Immature natural killer cell (primary cell): ENCODE measurements at regions not wholly inside any gene's neighbourhood (a gene's known extent, or its start where the extent isn't known, plus 50 kb on each side); places are given as distances from the start of the nearest gene placed in this dataset.
"Not testable (repeated sequence)": the region's sequence is repeated elsewhere in the genome, so short reads cannot be mapped to it uniquely, and the experiment has no call there.

Experiments used
- DNase-seq, 3 donors: peaks; one replicate each; pipeline ENCODE4 v3.0.0; 2022; ENCODE audit warnings: mixed read lengths in 1 of 3
- H3K27ac Mint-ChIP-seq, 6 donors: one replicate each; pipeline ENCODE4 v1.8.0; 2020; ENCODE audit warnings: mixed read lengths in 6 of 6, mild to moderate bottlenecking in 5 of 6, inconsistent platforms in 4 of 6, moderate library complexity in 3 of 6
- H3K27me3 Mint-ChIP-seq, 3 donors: one replicate each; pipeline ENCODE4 v1.8.0; 2020 to 2021; ENCODE audit warnings: low read depth in 3 of 3, mild to moderate bottlenecking in 3 of 3, mixed read lengths in 3 of 3, moderate library complexity in 3 of 3, inconsistent platforms in 1 of 3
- H3K36me3 Mint-ChIP-seq, 3 donors: one replicate each; pipeline ENCODE4 v1.8.0; 2020; ENCODE audit warnings: mixed read lengths in 3 of 3, inconsistent platforms in 2 of 3, mild to moderate bottlenecking in 2 of 3
- H3K4me1 Mint-ChIP-seq, 2 donors: one replicate each; pipeline ENCODE4 v1.8.0; 2020; ENCODE audit warnings: inconsistent platforms in 2 of 2, mild to moderate bottlenecking in 2 of 2, mixed read lengths in 2 of 2, moderate library complexity in 1 of 2
- H3K4me3 Mint-ChIP-seq, 5 donors: one replicate each; pipeline ENCODE4 v1.8.0; 2020; ENCODE audit warnings: mild to moderate bottlenecking in 5 of 5, mixed read lengths in 5 of 5, inconsistent platforms in 3 of 5, moderate library complexity in 3 of 5
- H3K9me3 Mint-ChIP-seq, 6 donors: one replicate each; pipeline ENCODE4 v1.8.0; 2020; ENCODE audit warnings: mild to moderate bottlenecking in 6 of 6, mixed read lengths in 6 of 6, inconsistent platforms in 4 of 6, moderate library complexity in 3 of 6

- DNase-seq, result no peak
- no peaks in the 10 kb centered on the region for H3K4me1 Mint-ChIP-seq
- H3K27me3 Mint-ChIP-seq, result peaks cover 0 to 2% (median 0%) of the 10 kb centered on the region in 3 donors
- no peak overlapping the region for H3K4me3 Mint-ChIP-seq
- H3K9me3 Mint-ChIP-seq, result peaks cover 7 to 43% (median 34%) of the 10 kb centered on the region in 6 donors
- H3K36me3 Mint-ChIP-seq, result no peaks in the 10 kb centered on the region
- no peak overlapping the region for H3K27ac Mint-ChIP-seq
These were observed 774.4 kb upstream of the CHORDC1 start for GRCh38 chr11:90997241-90997640.

GRCh38 chr11:90972159-90972558 is 749.3 kb upstream of the CHORDC1 start:
- not testable (repeated sequence) for H3K27ac Mint-ChIP-seq, H3K4me1 Mint-ChIP-seq, H3K27me3 Mint-ChIP-seq, DNase-seq, H3K4me3 Mint-ChIP-seq, H3K36me3 Mint-ChIP-seq
- H3K9me3 Mint-ChIP-seq, result peaks cover 1 to 26% (median 21%) of the 10 kb centered on the region in 6 donors

- no peak for DNase-seq
- H3K36me3 Mint-ChIP-seq, result no peaks in the 10 kb centered on the region
- no peak overlapping the region for H3K4me3 Mint-ChIP-seq
- peaks cover 4 to 36% (median 6%) of the 10 kb centered on the region in 6 donors for H3K9me3 Mint-ChIP-seq
- H3K27me3 Mint-ChIP-seq, result peaks cover 0 to 2% (median 0%) of the 10 kb centered on the region in 3 donors
- H3K27ac Mint-ChIP-seq, result no peak overlapping the region
- H3K4me1 Mint-ChIP-seq, result no peaks in the 10 kb centered on the region
These were observed 725.1 kb upstream of the CHORDC1 start for GRCh38 chr11:90947930-90948329.

GRCh38 chr11:90930252-90930651 is 707.4 kb upstream of the CHORDC1 start:
- H3K27ac Mint-ChIP-seq, result no peak overlapping the region

GRCh38 chr11:90919332-90919731 is 696.5 kb upstream of the CHORDC1 start:
- Mint-ChIP-seq H3K4me1 (no peaks in the 10 kb centered on the region), H3K4me3 (no peak overlapping the region), H3K27ac (no peak overlapping the region), H3K36me3 (no peaks in the 10 kb centered on the region), H3K27me3 (no peaks in the 10 kb centered on the region), H3K9me3 (peaks cover 3 to 53% (median 29%) of the 10 kb centered on the region in 6 donors)
- no peak for DNase-seq

More at GRCh38 chr11:90930252-90930651, 707.4 kb upstream of the CHORDC1 start:
- no peaks in the 10 kb centered on the region for H3K36me3 Mint-ChIP-seq
- H3K9me3 Mint-ChIP-seq, result peaks cover 15 to 53% (median 29%) of the 10 kb centered on the region in 6 donors
- H3K27me3 Mint-ChIP-seq, result peaks cover 0 to 2% (median 0%) of the 10 kb centered on the region in 3 donors
- H3K4me1 Mint-ChIP-seq, result no peaks in the 10 kb centered on the region
- H3K4me3 Mint-ChIP-seq, result no peak overlapping the region
- no peak for DNase-seq

GRCh38 chr11:90916706-90917105 is 693.9 kb upstream of the CHORDC1 start:
- Mint-ChIP-seq H3K4me3 (no peak overlapping the region), H3K9me3 (peaks cover 6 to 50% (median 26%) of the 10 kb centered on the region in 6 donors), H3K27ac (no peak overlapping the region), H3K27me3 (no peaks in the 10 kb centered on the region), H3K4me1 (no peaks in the 10 kb centered on the region), H3K36me3 (no peaks in the 10 kb centered on the region)
- no peak for DNase-seq

GRCh38 chr11:90913131-90913668 is 690.4 kb upstream of the CHORDC1 start:
- Mint-ChIP-seq H3K27me3 (no peaks in the 10 kb centered on the region), H3K4me3 (no peak overlapping the region), H3K27ac (no peak overlapping the region), H3K9me3 (peaks cover 4 to 35% (median 25%) of the 10 kb centered on the region in 6 donors), H3K4me1 (no peaks in the 10 kb centered on the region), H3K36me3 (no peaks in the 10 kb centered on the region)
- DNase-seq, result no peak

- no peaks in the 10 kb centered on the region for H3K4me1 Mint-ChIP-seq
- no peak for DNase-seq
- H3K27me3 Mint-ChIP-seq, result no peaks in the 10 kb centered on the region
- H3K27ac Mint-ChIP-seq, result no peak overlapping the region
- H3K4me3 Mint-ChIP-seq, result no peak overlapping the region
- peaks cover 4 to 33% (median 25%) of the 10 kb centered on the region in 6 donors for H3K9me3 Mint-ChIP-seq
- H3K36me3 Mint-ChIP-seq, result no peaks in the 10 kb centered on the region
These were observed 689.8 kb upstream of the CHORDC1 start for GRCh38 chr11:90912631-90913030.

- Mint-ChIP-seq H3K9me3 (peaks cover 10 to 32% (median 30%) of the 10 kb centered on the region in 6 donors), H3K4me3 (no peak overlapping the region), H3K36me3 (no peaks in the 10 kb centered on the region), H3K27ac (no peak overlapping the region), H3K27me3 (no peaks in the 10 kb centered on the region), H3K4me1 (no peaks in the 10 kb centered on the region)
- DNase-seq, result no peak
These were observed 688.3 kb upstream of the CHORDC1 start for GRCh38 chr11:90911192-90911591.

GRCh38 chr11:90908074-90908473 is 685.2 kb upstream of the CHORDC1 start:
- peaks cover 16 to 46% (median 32%) of the 10 kb centered on the region in 6 donors for H3K9me3 Mint-ChIP-seq
- no peak overlapping the region for H3K27ac Mint-ChIP-seq
- H3K4me1 Mint-ChIP-seq, result no peaks in the 10 kb centered on the region
- H3K36me3 Mint-ChIP-seq, result no peaks in the 10 kb centered on the region
- no peak for DNase-seq
- no peak overlapping the region for H3K4me3 Mint-ChIP-seq
- peaks cover 0 to 1% (median 0%) of the 10 kb centered on the region in 3 donors for H3K27me3 Mint-ChIP-seq

GRCh38 chr11:90895850-90896249 is 673.0 kb upstream of the CHORDC1 start:
- no peaks in the 10 kb centered on the region for H3K36me3 Mint-ChIP-seq
- peaks cover 8 to 47% (median 21%) of the 10 kb centered on the region in 6 donors for H3K9me3 Mint-ChIP-seq
- DNase-seq, result no peak
- no peak overlapping the region for H3K27ac Mint-ChIP-seq
- H3K4me3 Mint-ChIP-seq, result no peak overlapping the region
- H3K27me3 Mint-ChIP-seq, result peaks cover 0 to 3% (median 0%) of the 10 kb centered on the region in 3 donors
- H3K4me1 Mint-ChIP-seq, result no peaks in the 10 kb centered on the region

GRCh38 chr11:90890347-90890746 is 667.5 kb upstream of the CHORDC1 start:
- no peak for DNase-seq
- H3K27me3 Mint-ChIP-seq, result peaks cover 0 to 3% (median 0%) of the 10 kb centered on the region in 3 donors
- H3K27ac Mint-ChIP-seq, result no peak overlapping the region
- peaks cover 0 to 6% (median 0%) of the 10 kb centered on the region in 3 donors for H3K36me3 Mint-ChIP-seq
- H3K4me1 Mint-ChIP-seq, result no peaks in the 10 kb centered on the region
- H3K4me3 Mint-ChIP-seq, result no peak overlapping the region
- peaks cover 4 to 39% (median 13%) of the 10 kb centered on the region in 6 donors for H3K9me3 Mint-ChIP-seq

- no peak for DNase-seq
- Mint-ChIP-seq H3K4me1 (no peaks in the 10 kb centered on the region), H3K9me3 (peaks cover 22 to 50% (median 31%) of the 10 kb centered on the region in 6 donors), H3K27me3 (peaks cover 0 to 4% (median 0%) of the 10 kb centered on the region in 3 donors), H3K4me3 (no peak overlapping the region), H3K27ac (no peak overlapping the region), H3K36me3 (peaks cover 0 to 6% (median 0%) of the 10 kb centered on the region in 3 donors)
These were observed 661.3 kb upstream of the CHORDC1 start for GRCh38 chr11:90884181-90884580.

- DNase-seq, result no peak
- Mint-ChIP-seq H3K4me1 (no peaks in the 10 kb centered on the region), H3K9me3 (peaks cover 8 to 67% (median 46%) of the 10 kb centered on the region in 6 donors), H3K36me3 (no peaks in the 10 kb centered on the region), H3K4me3 (no peak overlapping the region), H3K27ac (no peak overlapping the region), H3K27me3 (peaks cover 0 to 2% (median 1%) of the 10 kb centered on the region in 3 donors)
These were observed 652.1 kb upstream of the CHORDC1 start for GRCh38 chr11:90874986-90875385.

GRCh38 chr11:90874281-90874680 is 651.4 kb upstream of the CHORDC1 start:
- H3K4me3 Mint-ChIP-seq, result no peak overlapping the region
- H3K4me1 Mint-ChIP-seq, result no peaks in the 10 kb centered on the region
- no peak overlapping the region for H3K27ac Mint-ChIP-seq
- H3K36me3 Mint-ChIP-seq, result no peaks in the 10 kb centered on the region
- H3K27me3 Mint-ChIP-seq, result peaks cover 0 to 1% (median 0%) of the 10 kb centered on the region in 3 donors
- peaks cover 11 to 70% (median 47%) of the 10 kb centered on the region in 6 donors for H3K9me3 Mint-ChIP-seq
- no peak for DNase-seq
